Small intestine (tissue), 7 donors: ENCODE measurements at regions not wholly inside any gene's neighbourhood (a gene's known extent, or its start where the extent isn't known, plus 50 kb on each side); places are given as distances from the start of the nearest gene placed in this dataset.

Experiments used
- DNase-seq, 2 donors: peaks; one replicate each; pipeline versions ENCODE4 v3.0.0 to v3.0.0-alpha.2; 2013
- FAIRE-seq: peaks from 2 replicates; lab custom pipeline; 2012; peaks lifted over from hg19 to GRCh38; lab: Jason Lieb, UNC
- H3K27ac ChIP-seq, 3 donors: one replicate each; pipeline ENCODE4 v1.5.1; 2013; ENCODE audit warnings: low read length in 2 of 3, mild to moderate bottlenecking in 2 of 3, control low read depth in 1 of 3, inconsistent platforms in 1 of 3, low read depth in 1 of 3, moderate library complexity in 1 of 3
- H3K27me3 ChIP-seq, 3 donors: one replicate each; pipeline ENCODE4 v1.6.1; 2013; ENCODE audit warnings: low read length in 3 of 3, inconsistent platforms in 1 of 3; ENCODE audit not compliant: control insufficient read depth in 3 of 3, insufficient read depth in 3 of 3
- H3K36me3 ChIP-seq, 3 donors: one replicate each; pipeline ENCODE4 v1.6.1; 2013; ENCODE audit warnings: low read length in 3 of 3, inconsistent platforms in 1 of 3, low read depth in 1 of 3, mild to moderate bottlenecking in 1 of 3, moderate library complexity in 1 of 3; ENCODE audit not compliant: control insufficient read depth in 3 of 3, insufficient read depth in 2 of 3
- H3K4me1 ChIP-seq, 3 donors: one replicate each; pipeline ENCODE4 v1.6.1; 2013; ENCODE audit warnings: low read length in 2 of 3, inconsistent platforms in 1 of 3, low read depth in 1 of 3, mild to moderate bottlenecking in 1 of 3, moderate library complexity in 1 of 3; ENCODE audit not compliant: control insufficient read depth in 3 of 3, insufficient read depth in 2 of 3
- H3K4me3 ChIP-seq, 3 donors: one replicate each; pipeline ENCODE4 v1.5.1; 2013; ENCODE audit warnings: low read length in 3 of 3, control low read depth in 1 of 3, inconsistent platforms in 1 of 3, low read depth in 1 of 3, mild to moderate bottlenecking in 1 of 3, moderate library complexity in 1 of 3
- H3K9me3 ChIP-seq, 2 donors: one replicate each; pipeline ENCODE4 v1.6.1; 2013; ENCODE audit warnings: low read depth in 1 of 2, low read length in 1 of 2; ENCODE audit not compliant: control insufficient read depth in 2 of 2, insufficient read depth in 1 of 2
- WGBS, 3 donors: extraction: QIAGEN DNeasy Blood & Tissue Kit; methylation state at CpG; one replicate each; pipeline ENCODE4 v1.1.7; 2013; 5-methylcytosine and 5-hydroxymethylcytosine counted together
- donor health status: healthy with polysubstance abuse.
- donor health status: control.
- donor health status: control.
- donor health status: Bipolar disorder and iron deficiency.
- donor health status: healthy.

DNA sequence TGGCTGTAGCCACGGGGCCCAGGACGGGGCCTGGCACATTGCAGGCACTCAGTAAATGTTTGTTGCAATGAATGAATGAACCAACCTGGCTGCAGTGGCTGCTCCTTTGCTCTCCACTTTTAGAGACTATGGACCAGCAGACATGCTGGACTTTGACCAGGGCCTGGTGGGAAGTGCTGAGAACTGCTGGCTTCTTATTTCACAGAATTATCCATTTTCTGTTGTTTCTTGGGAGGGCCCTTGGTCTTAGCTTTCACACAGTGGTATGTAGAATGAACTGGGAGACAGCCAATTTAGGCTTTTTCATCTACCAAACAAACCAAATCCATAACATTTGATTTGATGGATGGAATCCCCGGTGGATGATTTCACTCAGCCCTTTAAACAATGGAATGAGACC lies 78.0 kb upstream of the LHFPL2 start:
- Histone ChIP-seq H3K4me3 (no peak overlapping the region), H3K27ac (peak overlapping the region in 1 of 3 donors; percentile 19), H3K4me1 (peaks cover 0 to 21% (median 5%) of the 10 kb centered on the region in 3 donors), H3K9me3 (no peaks in the 10 kb centered on the region), H3K27me3 (no peaks in the 10 kb centered on the region), H3K36me3 (no peaks in the 10 kb centered on the region)
- peak; percentile 32 for DNase-seq
- no peak for FAIRE-seq
- 93 to 96% (median 95%) methylated on average over 3 of the region's 3 CpGs for WGBS, 3 donors

DNA sequence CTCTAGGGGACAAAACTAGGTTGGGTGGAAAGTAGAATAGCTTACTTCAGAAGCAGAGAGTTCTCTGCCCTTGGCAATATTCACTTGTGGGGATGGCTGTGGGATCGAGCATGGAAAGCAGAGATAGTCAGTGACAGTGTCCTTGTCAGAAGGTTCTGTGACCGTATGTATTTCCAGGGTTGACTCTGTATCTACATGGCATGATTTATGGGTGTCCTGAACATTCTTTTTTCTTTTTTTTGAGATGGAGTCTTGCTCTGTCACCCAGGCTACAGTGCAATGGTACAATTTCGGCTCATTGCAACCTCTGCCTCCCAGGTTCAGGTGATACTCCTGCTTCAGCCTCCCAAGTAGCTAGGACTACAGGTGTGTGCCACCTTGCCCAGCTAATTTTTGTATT lies 77.4 kb upstream of the LHFPL2 start:
- 92 to 100% (median 98%) methylated on average over 3 of the region's 3 CpGs for WGBS, 3 donors
- no peak for FAIRE-seq
- no peaks in the 10 kb centered on the region for H3K36me3 ChIP-seq

DNA sequence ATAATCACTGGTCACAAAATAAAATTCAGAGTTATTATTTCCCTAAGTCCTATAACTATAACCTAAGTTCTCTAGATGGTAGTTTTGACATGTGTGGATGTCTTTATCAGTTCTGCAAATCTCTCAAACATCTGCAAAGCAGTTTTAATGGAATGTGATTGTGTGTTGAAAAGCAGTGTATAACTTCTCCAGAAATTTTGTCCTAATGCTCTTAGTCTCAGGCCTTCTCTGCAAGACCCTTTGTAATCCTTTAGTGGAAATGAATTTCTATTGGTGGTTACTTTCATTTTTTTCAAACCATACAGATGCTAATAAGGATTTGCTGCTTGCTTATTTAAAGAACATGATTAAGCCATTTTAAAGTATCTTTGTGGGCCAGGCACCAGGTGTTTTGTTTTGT lies 75.5 kb upstream of the LHFPL2 start:
- H3K27me3 ChIP-seq, result no peaks in the 10 kb centered on the region
- no peak for DNase-seq
- H3K4me1 ChIP-seq, result peaks cover 3 to 37% (median 5%) of the 10 kb centered on the region in 3 donors
- H3K27ac ChIP-seq, result no peak overlapping the region
- no peak overlapping the region for H3K4me3 ChIP-seq
- no peaks in the 10 kb centered on the region for H3K9me3 ChIP-seq
- FAIRE-seq, result no peak
- no peaks in the 10 kb centered on the region for H3K36me3 ChIP-seq

More for the DNA sequence above, 77.4 kb upstream of the LHFPL2 start:
- Histone ChIP-seq H3K4me3 (no peak overlapping the region), H3K27me3 (no peaks in the 10 kb centered on the region), H3K27ac (no peak overlapping the region), H3K4me1 (peaks cover 1 to 25% (median 5%) of the 10 kb centered on the region in 3 donors), H3K9me3 (no peaks in the 10 kb centered on the region)
- DNase-seq, result no peak

DNA sequence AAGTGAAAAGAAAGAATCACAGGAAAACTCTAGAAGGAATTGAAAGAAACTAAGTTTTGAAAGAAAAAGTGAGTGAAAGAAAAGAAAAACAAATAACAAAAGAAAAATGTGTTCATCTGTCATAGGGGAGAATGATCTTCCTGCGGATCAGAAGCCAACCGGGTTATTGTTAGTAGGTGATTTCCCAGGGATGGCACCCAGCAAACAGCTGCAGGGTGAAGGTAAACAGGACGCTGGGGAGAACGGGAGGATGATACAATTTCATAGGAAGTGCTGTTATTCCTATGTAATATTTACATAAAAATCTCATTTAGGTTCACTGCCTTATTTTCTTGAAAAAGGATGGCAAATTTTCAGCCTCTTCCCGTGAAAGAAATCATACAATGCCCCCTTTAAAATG lies 72.4 kb upstream of the LHFPL2 start:
- FAIRE-seq (no peak), DNase-seq (no peak)
- 25 to 57% (median 49%) methylated on average over 5 of the region's 5 CpGs for WGBS, 3 donors
- Histone ChIP-seq H3K9me3 (no peaks in the 10 kb centered on the region), H3K27me3 (no peaks in the 10 kb centered on the region), H3K4me1 (peaks cover 0 to 37% (median 3%) of the 10 kb centered on the region in 3 donors), H3K4me3 (no peak overlapping the region), H3K36me3 (no peaks in the 10 kb centered on the region), H3K27ac (peak overlapping the region in 1 of 3 donors; percentile 83)

DNA sequence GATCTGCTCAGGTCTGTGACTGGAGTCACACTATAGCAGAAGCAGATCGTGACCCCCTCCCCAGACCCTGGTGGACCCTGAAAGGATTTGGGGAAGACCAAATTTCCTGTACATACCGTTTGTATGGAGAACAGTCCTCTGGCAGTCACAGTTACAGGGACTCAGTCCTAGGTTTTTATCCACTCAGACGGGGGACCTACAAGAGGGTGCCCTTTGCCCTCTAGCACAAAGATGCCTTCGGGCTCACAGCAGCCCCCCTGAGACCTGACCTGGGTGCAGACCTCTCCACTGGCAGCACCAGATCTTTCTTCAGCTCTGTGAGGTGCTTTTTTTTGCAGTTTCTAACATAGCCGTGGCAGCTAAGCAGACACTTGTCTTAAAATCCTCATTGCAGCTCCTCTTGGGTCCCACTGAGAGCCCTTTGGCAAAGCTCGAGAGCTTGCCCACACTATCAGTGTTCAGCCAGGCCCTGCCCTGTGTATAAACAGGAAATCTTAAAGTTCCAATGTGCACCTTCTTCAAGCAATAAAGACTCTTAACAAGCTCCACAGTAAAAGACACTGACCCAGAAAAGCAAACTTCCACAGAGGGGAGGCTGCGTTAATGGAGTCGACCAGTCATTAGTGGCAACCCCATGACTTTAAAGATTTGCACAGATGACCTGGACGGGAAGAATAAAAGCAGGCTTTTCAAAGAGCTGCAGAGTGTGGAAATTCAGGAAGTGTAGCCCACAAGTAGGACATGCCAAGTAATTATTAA lies 71.8 kb upstream of the LHFPL2 start:
- Histone ChIP-seq H3K4me1 (peaks cover 0 to 39% (median 3%) of the 10 kb centered on the region in 3 donors), H3K9me3 (no peaks in the 10 kb centered on the region), H3K36me3 (no peaks in the 10 kb centered on the region), H3K27me3 (no peaks in the 10 kb centered on the region), H3K27ac (peak overlapping the region in 2 of 3 donors; percentile 17 to 83), H3K4me3 (peak overlapping the region in 2 of 3 donors; percentile 18 to 36)
- FAIRE-seq (no peak), DNase-seq (peak; percentile 69 to 73)
- WGBS, 3 donors, result 26 to 53% (median 43%) methylated on average over 9 of the region's 9 CpGs

DNA sequence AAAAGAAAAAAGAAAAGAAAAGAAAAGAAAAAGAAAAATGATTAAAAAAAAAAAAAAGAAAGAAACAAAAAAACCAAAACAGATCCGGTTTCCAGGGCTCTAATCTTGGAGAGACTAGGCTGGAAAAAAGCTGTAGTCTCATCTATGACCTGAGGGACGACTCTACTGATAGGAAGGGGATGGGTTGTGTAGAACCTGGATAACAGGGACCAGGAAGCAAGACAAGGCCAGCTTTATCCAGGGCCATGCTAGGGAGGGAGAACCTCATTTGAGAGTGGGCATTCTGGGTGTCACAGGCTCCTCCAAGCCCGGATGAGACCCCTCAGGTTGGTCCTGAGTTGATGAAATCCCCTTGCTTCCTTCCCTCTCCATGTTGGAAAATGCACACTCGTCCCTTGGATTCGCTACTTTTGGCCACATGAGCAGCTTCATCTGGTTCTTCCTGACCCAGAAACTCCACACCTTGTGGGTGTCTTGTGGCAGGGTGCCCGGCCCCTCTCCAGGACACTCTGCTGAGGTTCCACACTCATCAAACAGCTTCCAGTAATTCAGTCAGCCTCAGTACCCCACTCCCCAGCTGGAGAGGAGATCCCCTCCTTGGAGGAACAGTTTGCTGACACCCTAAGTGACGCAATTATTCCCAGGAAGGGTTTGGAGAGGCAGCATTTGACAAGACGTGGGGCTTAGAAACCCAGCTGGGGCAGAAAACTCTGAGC lies 71.1 kb upstream of the LHFPL2 start:
- Histone ChIP-seq H3K27ac (peak overlapping the region in 1 of 3 donors; percentile 83), H3K36me3 (no peaks in the 10 kb centered on the region), H3K27me3 (no peaks in the 10 kb centered on the region), H3K4me3 (peak overlapping the region in 2 of 3 donors; percentile 7 to 36), H3K9me3 (no peaks in the 10 kb centered on the region), H3K4me1 (peaks cover 0 to 39% (median 3%) of the 10 kb centered on the region in 3 donors)
- FAIRE-seq, result no peak
- WGBS, 3 donors, result 77 to 85% (median 81%) methylated on average over 8 of the region's 8 CpGs
- peak in 1 of 2 donors; percentile 38 for DNase-seq

DNA sequence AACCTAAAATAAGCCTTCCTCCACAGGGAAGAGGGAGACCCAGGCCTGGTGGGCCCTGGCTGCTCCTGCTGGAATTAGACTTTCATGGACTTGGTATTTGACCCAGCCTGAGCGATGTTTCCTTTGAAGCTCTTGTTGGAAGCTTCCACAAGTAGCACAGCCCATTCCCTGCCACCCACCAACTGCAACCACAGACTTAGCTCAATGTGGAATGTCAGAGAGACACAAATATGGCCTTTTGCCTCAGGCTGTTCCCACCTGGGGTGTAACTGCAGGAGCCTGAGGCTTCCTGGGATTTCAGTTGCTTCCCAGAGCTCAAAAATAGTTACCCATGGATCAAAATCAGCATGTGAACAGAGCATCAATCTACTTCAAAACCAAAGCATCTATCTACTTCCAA lies 70.3 kb upstream of the LHFPL2 start:
- no peak overlapping the region for H3K27ac ChIP-seq
- DNase-seq (no peak), FAIRE-seq (no peak)
- no peaks in the 10 kb centered on the region for H3K36me3 ChIP-seq
- 92 to 100% (median 96%) methylated on average over 1 of the region's 1 CpG for WGBS, 3 donors
- no peaks in the 10 kb centered on the region for H3K27me3 ChIP-seq
- H3K4me3 ChIP-seq, result no peak overlapping the region
- H3K4me1 ChIP-seq, result peaks cover 0 to 39% (median 3%) of the 10 kb centered on the region in 3 donors
- no peaks in the 10 kb centered on the region for H3K9me3 ChIP-seq

DNA sequence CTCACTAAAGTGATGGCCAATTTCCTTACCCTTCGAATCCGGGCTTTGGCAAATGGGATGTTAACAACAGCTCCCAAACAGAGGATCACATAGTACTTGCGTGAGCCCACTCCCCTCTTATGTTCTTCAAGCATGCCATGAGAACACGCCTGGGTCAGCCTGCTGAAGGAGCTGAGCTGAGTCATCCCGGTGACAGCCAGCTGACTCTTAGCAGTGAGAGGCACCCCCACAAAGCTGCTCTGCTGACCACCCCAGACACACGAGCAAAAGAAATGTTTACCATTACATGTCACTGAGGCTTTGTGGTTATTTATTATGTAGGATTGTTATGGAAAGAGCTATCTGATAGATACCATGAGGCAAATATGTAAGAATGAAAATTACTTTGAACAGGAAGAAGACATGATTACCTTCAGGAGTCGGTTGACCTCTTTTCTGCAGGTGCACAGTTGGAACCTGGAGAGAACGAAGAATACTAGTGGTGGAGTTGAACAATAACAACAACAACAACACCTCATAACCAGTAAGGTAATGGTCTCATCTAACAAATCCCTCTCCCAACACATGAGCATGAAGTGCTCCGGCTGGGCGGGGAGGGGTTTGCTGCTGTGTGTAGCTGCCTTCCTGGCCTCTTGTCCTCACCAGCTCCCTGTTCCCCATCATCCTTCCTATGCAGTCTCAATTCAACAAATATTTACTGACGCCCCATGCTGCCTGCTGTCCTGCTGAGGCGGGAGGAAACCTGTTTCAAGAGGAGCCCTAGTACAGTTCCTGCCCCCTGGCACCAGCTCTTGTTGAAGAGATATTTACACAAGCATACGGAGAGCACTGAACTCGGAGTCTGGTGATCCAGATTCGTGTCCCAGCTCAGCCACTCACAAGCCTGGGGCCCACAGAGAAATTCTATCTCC lies 69.4 kb upstream of the LHFPL2 start:
- Histone ChIP-seq H3K9me3 (no peaks in the 10 kb centered on the region), H3K36me3 (no peaks in the 10 kb centered on the region), H3K27ac (peak overlapping the region in 1 of 3 donors; percentile 1), H3K4me3 (no peak overlapping the region), H3K27me3 (no peaks in the 10 kb centered on the region), H3K4me1 (peaks cover 0 to 39% (median 3%) of the 10 kb centered on the region in 3 donors)
- 75 to 83% (median 76%) methylated on average over 15 of the region's 15 CpGs for WGBS, 3 donors
- peak in 1 of 2 donors; percentile 9 for DNase-seq
- FAIRE-seq, result no peak
